CD4-positive, alpha-beta T cell treated with Interleukin-17A for 1 hour (primary cell): ENCODE measurements at regions not wholly inside any gene's neighbourhood (a gene's known extent, or its start where the extent isn't known, plus 50 kb on each side); places are given as distances from the start of the nearest gene placed in this dataset.
"Not testable (repeated sequence)": the region's sequence is repeated elsewhere in the genome, so short reads cannot be mapped to it uniquely, and the experiment has no call there.

ENCODE experiments used
- DNase-seq: peaks from one replicate; pipeline ENCODE4 v3.0.0-alpha.2; 2020

GRCh38 chr2:120642646-120643045 lies 93.0 kb upstream of the GLI2 start:
- DNase-seq: no peak

GRCh38 chr2:120646994-120647393 lies 88.7 kb upstream of the GLI2 start:
- DNase-seq: no peak

DNA sequence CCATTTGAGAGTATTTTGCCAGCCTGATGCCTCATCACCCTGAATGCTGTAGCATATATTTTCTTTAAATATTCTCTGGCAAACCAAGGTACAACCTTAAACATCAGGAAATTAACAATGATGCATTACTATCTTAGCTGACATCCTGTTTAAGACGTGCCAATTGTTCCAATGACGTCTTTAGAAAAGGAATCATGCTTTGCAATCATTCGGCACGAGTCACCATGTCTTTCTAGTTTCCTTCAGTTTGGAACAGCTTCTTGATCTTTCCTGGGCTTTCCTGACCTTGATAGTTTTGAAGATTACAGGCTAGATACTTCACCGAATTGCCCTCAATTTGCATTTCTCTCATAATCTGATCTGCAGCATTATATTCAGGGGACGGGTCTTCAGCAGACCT lies 88.2 kb upstream of the GLI2 start:
- no peak for DNase-seq

DNA sequence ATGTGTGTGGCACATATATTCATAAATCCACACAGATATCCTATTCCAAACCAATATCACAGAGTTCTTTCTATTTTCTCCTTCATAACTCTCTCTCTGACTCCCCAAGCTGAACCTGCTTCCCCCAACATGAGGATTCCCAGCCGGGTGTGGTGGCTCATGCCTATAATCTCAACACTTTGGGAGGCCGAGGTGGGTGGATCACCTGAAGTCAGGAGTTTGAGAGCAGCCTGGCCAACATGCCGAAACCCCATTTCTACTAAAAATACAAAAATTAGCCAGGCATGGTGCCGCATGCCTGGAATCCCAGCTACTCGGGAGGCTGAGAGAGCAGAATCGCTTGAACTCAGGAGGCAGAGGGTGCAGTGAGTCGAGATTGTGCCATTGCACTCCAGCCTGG lies 86.3 kb upstream of the GLI2 start:
- not testable (repeated sequence) for DNase-seq

GRCh38 chr2:120650022-120650644 lies 85.5 kb upstream of the GLI2 start:
- no peak for DNase-seq

- DNase-seq: no peak
Observed at GRCh38 chr2:120651818-120652217, 83.8 kb upstream of the GLI2 start.

- DNase-seq: no peak
Observed at GRCh38 chr2:120653046-120653445, 82.6 kb upstream of the GLI2 start.

GRCh38 chr2:120653871-120654270 lies 81.8 kb upstream of the GLI2 start:
- no peak for DNase-seq

GRCh38 chr2:120654381-120655134 lies 81.1 kb upstream of the GLI2 start:
- DNase-seq: no peak

DNA sequence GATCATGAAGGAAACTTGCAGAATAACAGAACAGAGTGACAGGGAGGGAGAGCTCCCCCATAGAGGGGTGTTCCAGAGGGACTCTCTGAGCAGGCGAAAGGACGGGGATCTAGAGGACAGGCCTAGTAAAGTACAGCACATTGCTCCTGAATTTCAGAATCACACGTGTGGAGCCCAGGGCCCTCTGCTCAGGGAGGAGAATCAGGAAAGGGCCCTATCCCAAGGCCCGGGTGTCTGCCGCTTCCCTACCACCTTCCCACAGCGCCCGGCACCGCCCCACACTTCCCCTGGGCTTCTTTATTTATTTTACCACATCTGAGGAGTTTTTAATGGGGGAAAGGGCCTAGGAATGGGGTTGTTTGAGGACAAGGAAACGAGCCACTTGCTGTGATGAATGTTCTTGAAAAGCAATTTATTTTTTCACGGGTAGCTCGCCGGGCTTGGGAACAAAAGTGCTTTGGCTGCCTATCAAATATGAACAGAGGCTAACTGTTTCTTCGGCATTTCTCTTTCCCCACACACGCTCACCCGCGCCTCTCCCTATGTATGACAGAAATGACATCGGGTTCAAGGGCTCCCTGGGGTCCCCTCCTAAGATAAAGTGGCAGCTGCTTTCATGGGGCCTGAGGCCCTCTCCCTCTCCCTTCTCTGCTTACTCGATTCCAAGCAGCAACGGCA lies 79.3 kb upstream of the GLI2 start:
- DNase-seq: no peak

DNA sequence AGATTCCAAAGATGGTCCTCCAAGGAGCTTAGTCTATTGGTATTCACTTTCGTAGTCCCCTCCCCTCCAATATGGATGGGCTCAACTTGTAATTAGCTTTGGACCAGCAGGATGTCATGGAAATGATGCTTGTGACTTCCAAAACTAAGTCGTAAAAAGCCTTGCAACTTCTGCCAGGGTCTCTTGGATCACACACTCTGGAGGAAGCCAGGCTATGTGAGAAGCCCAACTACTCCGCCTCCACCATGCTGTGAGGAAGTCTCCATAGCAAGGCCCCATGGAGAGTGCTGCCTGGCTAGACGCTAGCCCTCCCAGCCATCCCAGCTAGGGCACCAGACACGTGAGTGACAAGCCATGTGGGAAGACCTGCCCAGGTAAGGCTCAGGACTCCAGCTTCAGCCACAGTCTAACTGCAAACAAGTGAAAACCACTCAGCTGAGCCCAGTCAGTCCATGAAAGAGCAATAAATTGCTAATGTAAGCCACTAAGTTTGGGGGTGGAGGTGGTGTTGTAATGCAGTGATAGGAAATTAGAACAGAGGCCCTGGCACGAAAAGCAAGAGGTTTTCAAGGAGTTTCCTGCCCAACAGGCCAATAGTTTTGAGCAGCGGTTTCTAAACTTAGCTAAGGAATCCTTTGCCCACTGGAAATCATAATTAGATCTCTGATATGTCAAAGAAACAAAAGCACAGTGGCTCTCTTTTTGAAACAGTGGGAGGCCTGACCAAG lies 77.5 kb upstream of the GLI2 start:
- no peak for DNase-seq

DNA sequence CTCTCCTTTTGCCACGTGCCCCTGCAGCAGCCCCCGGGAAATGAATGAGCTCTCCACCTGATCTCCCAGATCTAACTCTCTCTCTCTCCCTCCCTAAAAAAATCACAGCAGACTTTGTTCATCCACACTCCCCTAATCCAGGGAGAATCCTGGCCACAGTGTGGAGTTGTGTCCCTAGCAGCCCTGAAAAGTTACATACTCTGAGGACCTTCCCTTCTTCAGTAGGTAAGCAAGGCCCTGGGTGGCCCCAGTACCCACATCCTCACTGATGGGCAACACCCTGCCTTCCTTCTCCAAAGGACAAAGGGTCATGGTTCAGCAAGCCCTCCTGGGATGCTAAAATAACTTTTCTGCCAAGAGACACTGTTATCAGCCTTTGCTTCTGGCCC lies 76.9 kb upstream of the GLI2 start:
- DNase-seq: no peak

GRCh38 chr2:120659275-120659977 lies 76.2 kb upstream of the GLI2 start:
- no peak for DNase-seq

- no peak for DNase-seq
Observed at GRCh38 chr2:120660056-120660694, 75.5 kb upstream of the GLI2 start.

GRCh38 chr2:120660771-120661459 lies 74.8 kb upstream of the GLI2 start:
- no peak for DNase-seq

- DNase-seq: no peak
Observed at GRCh38 chr2:120661551-120661950, 74.1 kb upstream of the GLI2 start.

DNA sequence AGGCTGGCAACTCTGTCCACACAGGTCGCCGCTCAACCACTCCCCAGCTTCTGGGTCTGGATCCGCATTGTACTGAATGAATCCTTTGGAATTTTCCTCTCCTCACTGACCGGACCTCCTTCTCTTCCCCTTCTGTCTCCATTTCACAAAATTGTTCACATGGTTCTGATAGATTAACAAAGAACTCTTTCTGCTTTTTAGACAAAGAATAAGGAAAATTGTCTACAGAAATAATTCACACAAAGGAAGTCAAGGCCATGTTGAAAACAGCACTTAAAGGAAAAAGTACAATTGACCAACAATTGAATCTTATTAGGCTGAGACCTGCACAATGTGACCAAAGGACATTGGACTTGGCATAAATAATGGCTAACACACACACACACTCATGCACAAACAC lies 73.6 kb upstream of the GLI2 start:
- no peak for DNase-seq

DNA sequence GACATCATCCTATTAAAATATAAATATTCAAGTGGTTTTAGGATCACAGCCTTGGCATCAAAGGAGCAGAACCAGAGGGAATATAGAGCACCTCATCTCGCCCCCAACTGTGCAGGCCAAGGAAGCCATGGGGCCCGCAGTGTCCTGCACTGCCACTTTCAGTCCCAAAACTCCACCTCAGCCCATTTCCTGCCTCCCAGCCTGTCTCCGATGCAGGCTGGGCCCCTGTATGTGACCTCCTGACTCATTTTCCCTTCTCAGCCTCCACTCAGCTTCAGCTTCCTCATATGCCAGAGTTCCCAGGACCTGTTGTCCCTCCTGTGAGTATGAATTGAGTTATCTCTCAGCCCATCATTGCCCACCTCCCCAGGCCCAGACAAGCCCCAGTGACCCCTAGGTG lies 72.9 kb upstream of the GLI2 start:
- no peak for DNase-seq

GRCh38 chr2:120666433-120666832 lies 69.2 kb upstream of the GLI2 start:
- DNase-seq: no peak

DNA sequence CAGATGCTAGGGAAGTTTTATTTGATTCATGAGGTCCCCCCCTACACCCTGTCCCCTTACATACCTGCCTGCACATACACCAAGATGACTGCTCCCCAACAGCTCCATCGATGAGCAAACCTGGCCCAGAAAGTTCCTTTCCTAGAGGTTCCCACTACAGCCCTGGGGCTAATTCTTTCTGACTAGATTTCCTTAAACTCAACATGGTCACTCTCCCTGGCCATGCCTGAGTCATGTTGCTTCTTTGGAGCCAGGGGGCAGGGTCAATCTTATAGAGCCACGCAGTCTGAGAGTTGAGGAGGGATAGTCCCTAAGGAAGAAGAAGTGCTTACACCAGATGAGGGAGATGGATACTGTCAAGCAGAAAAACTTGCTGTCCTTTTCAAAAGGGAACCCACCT lies 67.7 kb upstream of the GLI2 start:
- DNase-seq: no peak

DNA sequence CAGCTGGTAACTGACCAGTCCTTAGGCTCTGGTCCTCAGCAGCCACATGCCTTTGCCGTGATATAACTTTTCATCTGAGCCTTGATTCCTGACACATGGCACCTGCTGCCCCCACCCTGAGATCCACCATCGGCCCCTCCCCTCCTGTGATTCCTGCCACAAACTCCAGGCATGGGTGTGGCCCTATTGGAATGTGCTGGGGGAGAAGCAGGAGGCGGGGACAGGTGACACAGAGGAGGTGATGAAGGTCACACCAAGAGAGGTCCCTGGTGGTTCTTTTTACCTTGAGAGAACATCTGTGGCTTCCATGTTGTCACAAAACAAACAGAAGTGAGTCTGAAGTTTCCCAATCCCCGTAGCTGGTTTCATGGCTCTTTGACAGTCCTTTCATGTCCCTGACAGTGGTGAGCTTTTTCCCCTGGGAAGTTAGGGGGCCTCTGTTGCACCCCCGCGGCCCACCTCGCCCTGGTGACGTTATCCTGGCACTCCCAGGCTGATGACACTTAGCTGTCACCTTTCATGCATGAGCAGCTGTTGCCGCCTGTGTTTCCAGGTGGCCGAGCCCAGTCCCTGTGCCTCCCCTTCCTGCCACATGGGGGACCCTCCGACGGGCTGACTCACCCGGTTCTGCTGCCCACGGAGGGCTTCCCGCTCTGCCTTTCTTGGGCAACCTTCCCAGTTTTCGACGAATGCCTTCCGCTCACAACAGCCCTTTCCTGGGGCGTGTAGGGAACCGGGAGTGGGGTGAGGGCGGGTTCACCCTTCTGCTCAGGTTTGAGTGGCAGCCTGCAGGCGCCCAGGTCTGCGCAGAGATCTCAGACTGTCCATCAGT lies 66.3 kb upstream of the GLI2 start:
- no peak for DNase-seq
